Liver (tissue), 8 donors: ENCODE measurements at regions not wholly inside any gene's neighbourhood (a gene's known extent, or its start where the extent isn't known, plus 50 kb on each side); places are given as distances from the start of the nearest gene placed in this dataset.

Experiments
- DNase-seq: peaks from one replicate; pipeline ENCODE4 v3.0.0-alpha.2; 2017; ENCODE audit warnings: low spot score
- H3K27ac ChIP-seq, 2 donors: one replicate each; pipeline ENCODE4 v1.7.0; 2013; ENCODE audit warnings: inconsistent platforms in 2 of 2, low read length in 2 of 2, control low read depth in 1 of 2, low read depth in 1 of 2, mild to moderate bottlenecking in 1 of 2
- H3K27me3 ChIP-seq, 4 donors: one replicate each; pipeline versions ENCODE4 v1.6.1 to v1.7.0; 2013; ENCODE audit warnings: low read length in 3 of 4, inconsistent platforms in 1 of 4, mild to moderate bottlenecking in 1 of 4, moderate library complexity in 1 of 4; ENCODE audit not compliant: control insufficient read depth in 4 of 4, insufficient read depth in 4 of 4
- H3K36me3 ChIP-seq, 4 donors: one replicate each; pipeline versions ENCODE4 v1.6.1 to v1.7.0; 2013; ENCODE audit warnings: low read length in 3 of 4, mild to moderate bottlenecking in 3 of 4, low read depth in 1 of 4, moderate library complexity in 1 of 4; ENCODE audit not compliant: control insufficient read depth in 4 of 4, insufficient read depth in 3 of 4
- H3K4me1 ChIP-seq, 4 donors: one replicate each; pipeline versions ENCODE4 v1.6.1 to v1.7.0; 2013; ENCODE audit warnings: low read length in 3 of 4, mild to moderate bottlenecking in 3 of 4, moderate library complexity in 1 of 4; ENCODE audit not compliant: control insufficient read depth in 4 of 4, insufficient read depth in 4 of 4
- H3K4me3 ChIP-seq, 3 donors: one replicate each; pipeline versions ENCODE4 v1.6.1 to v1.7.0; 2013; ENCODE audit warnings: low read length in 3 of 3, control low read depth in 1 of 3, low read depth in 1 of 3, mild to moderate bottlenecking in 1 of 3
- H3K9ac ChIP-seq, 2 donors: one replicate each; pipeline ENCODE4 v1.7.0; 2013; ENCODE audit warnings: low read length in 2 of 2, mild to moderate bottlenecking in 2 of 2, moderate library complexity in 2 of 2, control low read depth in 1 of 2, low read depth in 1 of 2
- H3K9me3 ChIP-seq, 4 donors: one replicate each; pipeline versions ENCODE4 v1.6.1 to v1.7.0; 2013; ENCODE audit warnings: low read length in 3 of 4; ENCODE audit not compliant: control insufficient read depth in 4 of 4
- EGR1 ChIP-seq, 2 donors: IDR thresholded peaks; 2 replicates each; pipeline ENCODE4 v1.6.1; 2016 to 2018; ENCODE audit warnings: antibody characterized with exemption in 2 of 2, low read depth in 2 of 2
- FOXA1 ChIP-seq: IDR thresholded peaks from 2 replicates; pipeline ENCODE4 v1.6.1; 2016; ENCODE audit warnings: antibody characterized with exemption
- FOXA2 ChIP-seq: IDR thresholded peaks from 2 replicates; pipeline ENCODE4 v1.6.1; 2016; ENCODE audit warnings: antibody characterized with exemption
- GABPA ChIP-seq, 2 donors: IDR thresholded peaks in 1 of 2; conservative IDR thresholded peaks in 1 of 2; 2 replicates each; pipeline ENCODE4 v1.6.1; 2016; ENCODE audit warnings: antibody characterized with exemption in 2 of 2, mild to moderate bottlenecking in 1 of 2, moderate library complexity in 1 of 2
- HNF4A ChIP-seq, 2 donors: conservative IDR thresholded peaks; 2 replicates each; pipeline ENCODE4 v1.6.1; 2016; ENCODE audit warnings: antibody characterized with exemption in 2 of 2, mild to moderate bottlenecking in 2 of 2
- HNF4G ChIP-seq: IDR thresholded peaks from 2 replicates; pipeline ENCODE4 v1.6.1; 2016; ENCODE audit warnings: antibody characterized with exemption
- JUND ChIP-seq, 2 donors: IDR thresholded peaks; 2 replicates each; pipeline ENCODE4 v1.6.1; 2016; ENCODE audit warnings: antibody characterized with exemption in 2 of 2
- NR2F2 ChIP-seq: IDR thresholded peaks from 2 replicates; pipeline ENCODE4 v1.6.1; 2016; ENCODE audit warnings: antibody characterized with exemption
- RAD21 ChIP-seq, 2 donors: IDR thresholded peaks; 2 replicates each; pipeline ENCODE4 v1.6.1; 2016; ENCODE audit warnings: antibody characterized with exemption in 2 of 2, mild to moderate bottlenecking in 2 of 2
- RXRA ChIP-seq, 2 donors: IDR thresholded peaks; 2 replicates each; pipeline ENCODE4 v1.6.1; 2017 to 2018; ENCODE audit warnings: antibody characterized with exemption in 2 of 2, mild to moderate bottlenecking in 1 of 2
- SP1 ChIP-seq: IDR thresholded peaks from 2 replicates; pipeline ENCODE4 v1.6.1; 2018; ENCODE audit warnings: antibody characterized with exemption, mild to moderate bottlenecking
- TAF1 ChIP-seq: conservative IDR thresholded peaks from 2 replicates; pipeline ENCODE4 v1.6.1; 2016; ENCODE audit warnings: antibody characterized with exemption, mild to moderate bottlenecking
- YY1 ChIP-seq: IDR thresholded peaks from 2 replicates; pipeline ENCODE4 v1.6.1; 2016; ENCODE audit warnings: antibody characterized with exemption, mild to moderate bottlenecking
- WGBS: extraction: QIAGEN DNeasy Blood & Tissue Kit; methylation state at CpG from one replicate; pipeline ENCODE4 v1.1.7; 2013; 5-methylcytosine and 5-hydroxymethylcytosine counted together
- TF ChIP-seq, protein P1 (sequence below): IDR thresholded peaks from 2 replicates; pipeline ENCODE4 v1.6.1; 2016; ENCODE audit warnings: antibody characterized with exemption
- TF ChIP-seq, protein P2 (sequence below): IDR thresholded peaks from 2 replicates; pipeline ENCODE4 v1.6.1; 2016; ENCODE audit warnings: antibody characterized with exemption
- TF ChIP-seq, protein P3 (sequence below): fragments of 150-350 bp; IDR thresholded peaks from 2 replicates; pipeline ENCODE4 v1.5.1; 2017; ENCODE audit warnings: improper control_type of control experiment, low read depth, low read length; ENCODE audit not compliant: missing input control
- TF ChIP-seq, protein P4 (sequence below): IDR thresholded peaks from 2 replicates; pipeline ENCODE4 v1.6.1; 2016; ENCODE audit warnings: antibody characterized with exemption, mild to moderate bottlenecking
- donor health status: healthy.
- donor health status: healthy.
- donor health status: healthy.
- donor health status: healthy.
- donor health status: healthy.

DNA sequence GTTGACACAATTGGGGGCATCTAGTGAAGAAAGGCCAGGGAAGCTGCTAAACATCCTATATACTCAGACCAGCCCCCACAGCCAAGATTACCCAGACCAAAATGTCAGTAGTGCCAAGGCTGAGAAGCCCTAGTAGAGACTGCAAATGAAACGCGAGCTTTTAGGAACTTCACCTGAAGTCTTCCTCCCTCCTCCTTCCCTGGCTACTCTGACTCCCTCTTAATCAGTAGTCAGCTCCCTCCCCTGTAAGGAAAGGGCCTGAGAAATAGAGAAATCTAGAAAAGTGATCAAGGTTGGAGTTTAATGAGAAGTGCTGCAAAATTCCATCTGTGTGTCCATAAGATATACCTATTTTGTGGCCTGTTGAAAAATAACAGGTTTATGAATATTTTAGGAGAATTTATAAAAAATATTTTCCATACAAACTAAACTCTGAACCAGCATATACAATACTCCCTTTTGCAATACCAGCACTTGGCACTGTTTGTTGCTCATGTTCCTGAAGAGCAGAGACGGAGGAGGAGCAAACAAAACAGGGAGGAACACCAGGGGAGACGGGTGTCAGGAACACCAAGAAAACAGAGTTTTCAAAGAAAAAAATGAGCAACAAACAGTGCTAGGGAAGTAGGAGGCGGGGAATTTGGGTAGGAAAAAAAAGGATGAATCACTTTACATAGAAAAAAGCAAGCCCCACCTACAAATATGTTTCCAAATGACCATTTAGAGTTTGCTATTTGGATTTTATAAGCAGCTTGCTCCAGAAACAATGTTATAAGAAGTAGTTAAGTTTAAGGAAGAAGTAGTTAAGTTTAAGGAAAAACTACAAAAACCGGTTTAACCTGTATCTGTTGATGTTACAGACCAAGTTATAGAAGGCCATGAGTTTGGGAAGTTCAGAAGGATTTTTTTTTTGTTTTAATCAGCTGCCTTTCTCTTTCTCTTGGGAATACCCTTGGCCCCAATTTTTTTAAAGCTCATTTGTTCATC lies 282.1 kb upstream of the GRIP1 start:
- 59% methylated on average over 6 of the region's 6 CpGs for WGBS
- TF ChIP-seq RAD21 (IDR thresholded peaks at IDR 0.05) (no peak), NR2F2 (no peak), HNF4G (no peak), SP1 (no peak), FOXA1 (no peak), TAF1 (no peak), JUND (IDR thresholded peaks at IDR 0.05) (no peak), RXRA (IDR thresholded peaks at IDR 0.05) (no peak)
- TF ChIP-seq, protein P1, sequence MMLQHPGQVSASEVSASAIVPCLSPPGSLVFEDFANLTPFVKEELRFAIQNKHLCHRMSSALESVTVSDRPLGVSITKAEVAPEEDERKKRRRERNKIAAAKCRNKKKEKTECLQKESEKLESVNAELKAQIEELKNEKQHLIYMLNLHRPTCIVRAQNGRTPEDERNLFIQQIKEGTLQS: no peak
- Histone ChIP-seq H3K4me3 (no peak overlapping the region), H3K27ac (no peak overlapping the region), H3K9ac (no peak overlapping the region), H3K36me3 (no peaks in the 10 kb centered on the region), H3K27me3 (no peaks in the 10 kb centered on the region), H3K4me1 (no peaks in the 10 kb centered on the region), H3K9me3 (no peaks in the 10 kb centered on the region)
- no peak for DNase-seq

DNA sequence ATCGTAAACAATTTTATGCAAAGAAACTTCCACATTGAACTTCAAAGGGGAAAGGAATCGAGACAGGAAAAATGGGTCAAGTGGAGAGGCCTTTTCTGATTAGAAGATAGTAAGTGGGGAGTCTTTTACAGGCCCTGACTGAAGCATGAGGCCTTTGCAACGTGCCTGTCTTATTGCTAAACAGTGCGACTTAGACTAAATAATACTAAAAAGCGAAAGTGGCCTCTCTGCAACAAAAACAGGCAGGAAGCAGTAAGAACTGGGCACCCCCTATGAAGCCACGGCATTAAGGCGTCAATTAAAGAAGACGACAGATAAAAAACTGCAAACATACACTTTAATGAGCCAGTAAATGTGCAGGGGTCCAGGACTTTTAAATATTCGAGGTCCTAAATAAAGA lies 283.4 kb upstream of the GRIP1 start:
- TF ChIP-seq TAF1 (no peak), HNF4A (conservative IDR thresholded peaks at IDR 0.05) (no peak), FOXA1 (no peak), RAD21 (IDR thresholded peaks at IDR 0.05) (no peak), JUND (IDR thresholded peaks at IDR 0.05) (no peak), GABPA (IDR thresholded peaks at IDR 0.05 in 1 of 2, conservative IDR thresholded peaks at IDR 0.05 in 1 of 2) (no peak)
- TF ChIP-seq, protein P2, sequence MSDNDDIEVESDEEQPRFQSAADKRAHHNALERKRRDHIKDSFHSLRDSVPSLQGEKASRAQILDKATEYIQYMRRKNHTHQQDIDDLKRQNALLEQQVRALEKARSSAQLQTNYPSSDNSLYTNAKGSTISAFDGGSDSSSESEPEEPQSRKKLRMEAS: no peak
- H3K27ac ChIP-seq: no peak overlapping the region
- H3K9ac ChIP-seq: no peak overlapping the region
- H3K4me1 ChIP-seq: no peaks in the 10 kb centered on the region
- no peak overlapping the region for H3K4me3 ChIP-seq
- WGBS: 70% methylated on average over 9 of the region's 9 CpGs
- no peak for DNase-seq
- H3K36me3 ChIP-seq: no peaks in the 10 kb centered on the region
- no peaks in the 10 kb centered on the region for H3K9me3 ChIP-seq
- no peaks in the 10 kb centered on the region for H3K27me3 ChIP-seq

DNA sequence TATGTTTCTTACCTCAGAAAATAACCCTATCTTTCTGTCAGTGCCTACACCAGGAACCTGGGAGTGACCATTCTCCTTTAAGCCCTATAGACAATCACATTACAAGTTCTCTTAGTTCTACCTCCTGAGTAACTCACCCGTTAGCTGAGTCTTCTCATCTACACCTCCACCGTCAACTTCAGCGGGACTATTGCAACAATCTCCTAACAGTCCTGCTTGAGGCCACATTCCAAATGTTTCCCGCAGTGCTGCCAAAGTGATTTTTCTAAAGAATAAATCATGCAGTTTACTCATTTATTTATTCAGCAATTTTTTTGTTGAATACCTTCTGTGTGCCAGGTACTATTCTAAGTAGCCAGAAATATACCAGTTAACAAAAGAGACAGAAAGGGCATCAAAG lies 285.0 kb upstream of the GRIP1 start:
- Histone ChIP-seq H3K9me3 (no peaks in the 10 kb centered on the region), H3K36me3 (no peaks in the 10 kb centered on the region), H3K9ac (no peak overlapping the region), H3K4me1 (no peaks in the 10 kb centered on the region), H3K27ac (no peak overlapping the region), H3K4me3 (no peak overlapping the region), H3K27me3 (no peaks in the 10 kb centered on the region)
- TF ChIP-seq EGR1 (IDR thresholded peaks at IDR 0.05; ENCODE audit: low read depth in 2 of 2) (no peak), FOXA2 (no peak), HNF4G (no peak), FOXA1 (no peak), RAD21 (IDR thresholded peaks at IDR 0.05) (no peak), SP1 (no peak), JUND (IDR thresholded peaks at IDR 0.05) (no peak), YY1 (no peak), HNF4A (conservative IDR thresholded peaks at IDR 0.05) (no peak)
- TF ChIP-seq, protein P3, sequence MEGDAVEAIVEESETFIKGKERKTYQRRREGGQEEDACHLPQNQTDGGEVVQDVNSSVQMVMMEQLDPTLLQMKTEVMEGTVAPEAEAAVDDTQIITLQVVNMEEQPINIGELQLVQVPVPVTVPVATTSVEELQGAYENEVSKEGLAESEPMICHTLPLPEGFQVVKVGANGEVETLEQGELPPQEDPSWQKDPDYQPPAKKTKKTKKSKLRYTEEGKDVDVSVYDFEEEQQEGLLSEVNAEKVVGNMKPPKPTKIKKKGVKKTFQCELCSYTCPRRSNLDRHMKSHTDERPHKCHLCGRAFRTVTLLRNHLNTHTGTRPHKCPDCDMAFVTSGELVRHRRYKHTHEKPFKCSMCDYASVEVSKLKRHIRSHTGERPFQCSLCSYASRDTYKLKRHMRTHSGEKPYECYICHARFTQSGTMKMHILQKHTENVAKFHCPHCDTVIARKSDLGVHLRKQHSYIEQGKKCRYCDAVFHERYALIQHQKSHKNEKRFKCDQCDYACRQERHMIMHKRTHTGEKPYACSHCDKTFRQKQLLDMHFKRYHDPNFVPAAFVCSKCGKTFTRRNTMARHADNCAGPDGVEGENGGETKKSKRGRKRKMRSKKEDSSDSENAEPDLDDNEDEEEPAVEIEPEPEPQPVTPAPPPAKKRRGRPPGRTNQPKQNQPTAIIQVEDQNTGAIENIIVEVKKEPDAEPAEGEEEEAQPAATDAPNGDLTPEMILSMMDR: no peak
- TF ChIP-seq, protein P2: no peak
- TF ChIP-seq, protein P4, sequence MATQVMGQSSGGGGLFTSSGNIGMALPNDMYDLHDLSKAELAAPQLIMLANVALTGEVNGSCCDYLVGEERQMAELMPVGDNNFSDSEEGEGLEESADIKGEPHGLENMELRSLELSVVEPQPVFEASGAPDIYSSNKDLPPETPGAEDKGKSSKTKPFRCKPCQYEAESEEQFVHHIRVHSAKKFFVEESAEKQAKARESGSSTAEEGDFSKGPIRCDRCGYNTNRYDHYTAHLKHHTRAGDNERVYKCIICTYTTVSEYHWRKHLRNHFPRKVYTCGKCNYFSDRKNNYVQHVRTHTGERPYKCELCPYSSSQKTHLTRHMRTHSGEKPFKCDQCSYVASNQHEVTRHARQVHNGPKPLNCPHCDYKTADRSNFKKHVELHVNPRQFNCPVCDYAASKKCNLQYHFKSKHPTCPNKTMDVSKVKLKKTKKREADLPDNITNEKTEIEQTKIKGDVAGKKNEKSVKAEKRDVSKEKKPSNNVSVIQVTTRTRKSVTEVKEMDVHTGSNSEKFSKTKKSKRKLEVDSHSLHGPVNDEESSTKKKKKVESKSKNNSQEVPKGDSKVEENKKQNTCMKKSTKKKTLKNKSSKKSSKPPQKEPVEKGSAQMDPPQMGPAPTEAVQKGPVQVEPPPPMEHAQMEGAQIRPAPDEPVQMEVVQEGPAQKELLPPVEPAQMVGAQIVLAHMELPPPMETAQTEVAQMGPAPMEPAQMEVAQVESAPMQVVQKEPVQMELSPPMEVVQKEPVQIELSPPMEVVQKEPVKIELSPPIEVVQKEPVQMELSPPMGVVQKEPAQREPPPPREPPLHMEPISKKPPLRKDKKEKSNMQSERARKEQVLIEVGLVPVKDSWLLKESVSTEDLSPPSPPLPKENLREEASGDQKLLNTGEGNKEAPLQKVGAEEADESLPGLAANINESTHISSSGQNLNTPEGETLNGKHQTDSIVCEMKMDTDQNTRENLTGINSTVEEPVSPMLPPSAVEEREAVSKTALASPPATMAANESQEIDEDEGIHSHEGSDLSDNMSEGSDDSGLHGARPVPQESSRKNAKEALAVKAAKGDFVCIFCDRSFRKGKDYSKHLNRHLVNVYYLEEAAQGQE: no peak
- DNase-seq: no peak
- WGBS: 86% methylated on average over 4 of the region's 4 CpGs
